ENCODE measurements at regions not wholly inside any gene's neighbourhood (a gene's known extent, or its start where the extent isn't known, plus 50 kb on each side); places are given as distances from the start of the nearest gene placed in this dataset.
A peak's percentile ranks its signal among the peaks of the same experiment; 100 is the strongest.

- DNase-seq: peak; percentile 44
- ATAC-seq: no peak
These were observed 334.5 kb downstream of the SMAD2 start for GRCh38 chr18:47595831-47596501.

DNA sequence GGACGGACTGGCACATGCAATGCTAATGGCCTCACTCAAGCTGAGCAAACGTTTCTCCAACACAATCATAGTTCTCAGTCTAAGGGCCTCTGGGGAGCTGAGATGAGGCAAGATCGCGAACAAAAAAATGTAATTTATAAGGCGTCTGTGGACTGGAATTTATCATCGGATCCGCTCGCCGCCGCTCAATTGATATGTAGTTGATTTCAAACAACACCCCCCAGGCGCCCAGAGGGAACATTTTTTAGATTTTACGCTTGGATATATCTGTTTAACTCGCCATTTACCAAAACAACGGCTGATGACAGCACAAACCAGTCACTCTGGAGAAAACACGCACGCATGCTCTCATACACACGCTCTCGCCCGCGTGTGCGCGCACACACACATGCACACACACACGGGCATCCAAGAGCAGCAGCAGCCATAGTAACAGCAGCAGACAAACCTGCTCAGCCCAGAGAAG lies 335.8 kb downstream of the SMAD2 start:
- DNase-seq: no peak
- ATAC-seq: no peak

GRCh38 chr18:47593744-47594472 lies 336.6 kb downstream of the SMAD2 start:
- ATAC-seq (no peak), DNase-seq (no peak)

- DNase-seq: no peak
- ATAC-seq: no peak
These were observed 339.0 kb downstream of the SMAD2 start for GRCh38 chr18:47591429-47591828.

GRCh38 chr18:47587587-47587986 lies 336.1 kb upstream of the SKOR2 start:
- DNase-seq: no peak
- ATAC-seq: no peak

DNA sequence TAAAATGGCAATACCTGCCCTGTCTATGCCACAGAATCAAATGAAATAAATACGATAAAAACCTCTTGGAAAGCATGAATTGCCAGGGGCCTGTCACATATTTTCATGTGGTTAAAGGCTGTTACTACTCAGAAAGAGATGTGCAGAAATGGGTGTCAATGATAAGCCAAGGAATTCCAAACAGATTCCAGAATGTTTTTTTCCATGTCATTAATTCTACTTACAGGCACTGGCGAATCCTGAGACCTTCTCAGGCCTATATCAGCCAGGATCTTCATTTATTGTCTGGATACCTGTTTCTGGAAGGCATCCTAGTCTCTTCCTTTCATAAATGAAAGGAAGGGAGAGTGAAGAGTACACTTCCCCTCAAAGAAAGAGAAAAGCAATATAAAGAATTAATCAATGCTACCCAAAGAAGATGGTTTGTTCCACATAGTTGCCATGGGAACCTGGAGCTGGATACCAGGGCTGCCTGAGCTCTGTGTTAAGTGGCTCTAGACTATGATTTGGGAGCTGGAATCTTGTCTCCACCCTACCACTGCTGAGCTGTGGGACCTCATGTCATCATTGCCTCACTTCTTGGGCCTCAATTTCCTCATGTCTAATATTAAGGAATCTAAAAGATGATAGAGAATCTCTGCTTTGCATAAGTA lies 335.1 kb upstream of the SKOR2 start:
- DNase-seq: no peak
- no peak for ATAC-seq

DNA sequence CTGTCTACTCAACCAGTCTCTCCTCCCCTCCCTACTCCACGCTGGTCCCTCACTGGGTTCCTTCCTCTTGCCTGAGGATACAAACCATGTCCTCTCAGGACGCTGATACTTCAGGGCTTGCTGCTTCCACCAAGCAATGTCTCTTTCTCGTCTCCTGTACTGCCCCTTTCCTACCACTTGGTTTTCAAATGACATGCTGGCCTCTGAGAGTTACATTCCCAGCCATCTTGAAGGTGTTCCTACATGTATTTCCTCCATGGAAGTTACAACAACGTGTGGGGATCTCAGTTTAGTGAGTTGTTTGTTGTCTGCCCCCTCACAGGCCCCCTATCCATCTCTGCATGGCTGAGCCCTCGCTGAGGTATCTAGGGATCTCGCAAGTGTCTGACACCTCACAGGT lies 334.5 kb upstream of the SKOR2 start:
- ATAC-seq: no peak
- DNase-seq: no peak

- ATAC-seq (no peak), DNase-seq (no peak)
These were observed 333.7 kb upstream of the SKOR2 start for GRCh38 chr18:47585136-47585535.

DNA sequence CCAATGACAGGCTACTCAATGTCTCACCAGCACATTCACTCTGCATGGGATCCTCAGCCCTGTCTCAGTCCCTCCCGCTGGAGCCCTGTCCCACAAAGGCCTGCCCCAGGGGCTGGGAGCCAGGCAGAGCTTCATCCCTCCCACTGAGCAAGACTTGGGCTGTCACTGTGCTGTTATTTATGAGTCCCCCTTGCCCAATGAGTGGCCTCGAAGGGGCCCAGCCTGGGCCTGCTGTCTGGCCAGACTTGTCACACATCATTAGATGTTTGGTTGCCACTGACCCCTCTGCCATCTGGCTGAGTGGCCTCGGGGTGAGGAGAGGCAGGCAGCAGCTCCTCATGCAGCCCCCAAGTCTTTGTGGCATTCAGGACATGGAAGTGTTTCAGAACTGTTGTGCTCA lies 330.6 kb upstream of the SKOR2 start:
- ATAC-seq: no peak

DNA sequence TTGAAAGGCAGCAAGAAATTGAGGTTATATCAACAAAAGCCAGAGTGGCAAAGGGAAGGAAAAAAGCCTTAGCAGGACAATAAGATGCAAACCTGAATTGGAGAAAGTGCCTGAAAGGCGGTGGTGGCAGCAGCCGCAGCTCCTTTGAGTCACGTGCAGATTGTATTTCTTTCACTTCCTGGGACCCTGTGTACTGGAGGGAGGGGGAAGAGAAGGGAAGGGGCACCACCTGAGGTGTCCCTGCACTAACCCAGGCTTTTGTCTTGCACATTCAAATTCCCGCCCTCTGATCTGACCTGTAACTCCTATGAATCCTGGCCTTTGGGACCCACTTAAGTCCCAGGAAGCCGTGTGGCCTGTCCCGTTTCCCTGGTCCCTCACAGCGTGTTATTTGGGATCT lies 326.1 kb upstream of the SKOR2 start:
- no peak for DNase-seq
- ATAC-seq: no peak

More for the DNA sequence above, 330.6 kb upstream of the SKOR2 start:
- DNase-seq: no peak

DNA sequence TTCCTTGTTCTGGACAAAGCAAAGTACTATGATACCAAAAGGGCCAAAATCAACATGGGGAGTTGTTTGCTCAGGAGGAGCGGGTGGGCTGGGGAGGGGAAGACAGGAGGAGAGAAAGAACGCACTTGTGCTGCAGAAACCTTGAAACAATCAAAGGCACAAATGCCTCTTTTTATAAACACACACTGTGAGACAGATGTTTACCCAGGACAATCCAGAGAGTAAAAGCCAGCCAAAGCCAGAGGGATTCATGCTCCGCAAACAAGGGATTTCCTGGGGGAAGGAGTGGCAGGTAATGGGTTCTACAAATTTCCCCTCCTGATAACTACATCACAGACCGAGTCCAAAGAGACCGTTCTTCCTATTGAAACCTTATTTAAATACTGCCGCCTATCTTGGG lies 323.5 kb upstream of the SKOR2 start:
- DNase-seq: no peak
- ATAC-seq: no peak

GRCh38 chr18:47571957-47572356 lies 320.5 kb upstream of the SKOR2 start:
- DNase-seq (no peak), ATAC-seq (no peak)

DNA sequence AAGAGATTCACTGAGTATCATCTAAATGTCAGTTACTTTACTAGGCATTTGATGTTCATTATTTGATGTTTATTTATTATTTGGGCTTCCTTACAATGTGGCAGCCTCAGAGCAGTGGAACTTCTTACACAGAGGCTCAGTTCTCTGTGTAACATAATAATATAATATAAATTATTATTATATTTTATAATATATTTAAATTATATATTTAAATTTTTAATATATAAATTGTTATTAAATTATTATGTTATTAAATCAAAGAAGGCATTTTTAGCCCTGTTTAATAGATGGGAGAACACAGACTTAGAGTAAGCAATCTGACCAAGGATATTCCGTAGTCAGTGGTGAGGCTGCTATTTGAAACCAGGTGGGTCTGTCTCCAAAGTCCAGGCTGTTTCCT lies 315.3 kb upstream of the SKOR2 start:
- ATAC-seq (no peak), DNase-seq (no peak)

- ATAC-seq: no peak
- DNase-seq: no peak
These were observed 309.6 kb upstream of the SKOR2 start for GRCh38 chr18:47560723-47561715.

DNA sequence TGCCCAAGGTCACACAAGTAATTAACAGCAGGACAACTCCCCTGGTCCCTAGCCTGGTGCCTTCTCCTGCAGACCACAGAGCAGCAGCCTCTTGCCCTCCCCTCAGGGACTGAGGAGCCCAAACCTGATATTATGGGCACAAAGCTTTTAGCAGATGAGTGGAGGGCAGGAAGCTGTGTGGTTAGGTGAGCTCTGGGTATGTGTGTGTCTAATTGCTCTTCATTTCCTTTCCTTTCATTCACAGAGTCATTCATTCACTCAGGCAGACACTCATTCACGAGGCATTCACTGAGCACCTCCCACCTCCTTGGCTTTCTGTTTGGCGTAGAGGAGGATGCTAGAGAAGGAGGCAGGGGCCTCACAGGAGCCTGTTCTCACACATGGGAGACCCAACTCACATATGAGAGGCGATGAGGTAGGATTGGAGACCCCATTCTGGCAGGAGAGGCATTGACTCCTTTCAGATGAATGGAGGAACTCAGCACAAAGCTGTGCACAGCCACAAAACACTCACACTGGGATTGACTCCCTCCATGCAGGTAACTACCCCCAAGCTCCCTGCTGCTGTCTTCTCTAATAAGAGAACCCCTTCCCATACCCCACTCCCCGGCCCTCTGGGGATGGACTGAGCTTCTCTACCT lies 306.8 kb upstream of the SKOR2 start:
- no peak for ATAC-seq
- DNase-seq: no peak

- ATAC-seq (no peak), DNase-seq (no peak)
These were observed 305.7 kb upstream of the SKOR2 start for GRCh38 chr18:47557160-47557559.

GRCh38 chr18:47552783-47553182 lies 301.3 kb upstream of the SKOR2 start:
- DNase-seq (no peak), ATAC-seq (no peak)

DNA sequence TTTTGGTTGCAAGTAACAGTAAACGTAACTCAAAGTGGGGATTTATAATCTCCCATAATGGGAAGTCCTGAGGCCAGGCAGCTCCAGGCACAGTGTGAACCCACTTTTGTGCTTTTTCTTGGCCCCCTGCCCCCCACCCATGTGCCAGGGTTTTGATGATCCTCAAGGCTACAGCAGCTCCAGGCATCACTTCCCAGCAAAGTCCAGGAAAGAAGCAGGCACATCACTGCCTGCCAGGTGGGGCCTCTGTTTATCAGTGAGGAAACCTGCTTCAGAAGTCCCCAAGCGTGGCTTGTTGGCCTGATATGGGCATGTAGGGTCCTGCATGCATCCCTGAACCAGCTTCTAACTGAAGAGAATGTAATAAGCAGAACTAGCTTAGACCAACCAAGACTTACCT lies 299.2 kb upstream of the SKOR2 start:
- ATAC-seq (no peak), DNase-seq (no peak)

DNA sequence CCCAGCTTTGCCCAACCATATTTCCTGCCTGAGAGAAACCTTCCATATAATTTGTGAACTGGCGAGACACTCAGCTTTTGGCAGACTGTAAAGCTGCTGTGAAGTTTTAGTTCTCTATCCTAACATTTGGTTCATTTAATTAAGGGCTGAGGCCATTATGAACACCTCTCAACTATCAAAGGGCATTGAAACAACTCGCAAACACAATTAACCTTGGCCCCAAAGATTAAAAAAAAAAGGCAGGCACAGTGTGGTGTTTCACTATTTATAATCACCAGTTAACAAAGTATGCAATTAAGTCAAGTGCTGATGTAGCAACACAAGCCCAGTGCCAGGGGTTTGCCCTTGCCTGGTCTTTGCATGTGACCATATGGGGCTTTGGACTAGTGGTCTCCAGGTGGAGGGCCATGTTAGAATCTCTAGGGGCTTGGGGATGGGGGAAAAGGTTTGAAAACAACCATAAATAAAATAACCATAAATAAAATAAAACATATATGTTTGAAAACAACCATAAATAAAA lies 297.6 kb upstream of the SKOR2 start:
- no peak for ATAC-seq
- DNase-seq: no peak

DNA sequence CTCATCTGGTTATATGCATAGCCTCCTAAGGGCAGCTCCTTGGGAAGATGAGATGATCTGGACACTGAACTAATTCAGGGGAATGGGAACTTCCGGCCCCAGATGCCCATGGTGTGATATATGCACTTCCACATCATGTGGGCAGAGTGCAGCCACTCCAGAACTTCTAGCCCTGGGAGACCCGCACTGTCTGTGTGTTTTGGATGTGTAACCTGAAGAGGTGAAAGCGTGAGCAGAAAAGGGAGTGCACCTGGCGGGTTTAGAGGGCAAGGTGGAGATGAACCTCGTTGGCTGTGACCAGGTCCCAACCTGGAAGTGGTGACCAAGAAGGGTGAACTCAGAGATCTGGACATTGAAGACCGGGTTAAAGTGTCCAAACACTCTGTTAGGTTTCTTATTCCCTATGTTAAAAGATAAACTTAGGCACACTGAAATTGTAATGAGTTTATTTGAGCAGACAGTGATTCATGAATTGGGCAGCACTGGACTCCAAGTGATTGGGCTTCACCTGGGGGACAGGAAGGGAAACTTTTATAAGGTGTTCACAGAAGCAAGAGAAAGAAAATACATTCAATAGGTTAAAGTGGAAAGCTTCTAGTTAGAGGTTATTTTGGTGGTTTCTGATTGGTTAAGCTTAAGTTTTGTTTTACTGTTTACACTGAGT lies 296.2 kb upstream of the SKOR2 start:
- no peak for ATAC-seq
- DNase-seq: no peak

DNA sequence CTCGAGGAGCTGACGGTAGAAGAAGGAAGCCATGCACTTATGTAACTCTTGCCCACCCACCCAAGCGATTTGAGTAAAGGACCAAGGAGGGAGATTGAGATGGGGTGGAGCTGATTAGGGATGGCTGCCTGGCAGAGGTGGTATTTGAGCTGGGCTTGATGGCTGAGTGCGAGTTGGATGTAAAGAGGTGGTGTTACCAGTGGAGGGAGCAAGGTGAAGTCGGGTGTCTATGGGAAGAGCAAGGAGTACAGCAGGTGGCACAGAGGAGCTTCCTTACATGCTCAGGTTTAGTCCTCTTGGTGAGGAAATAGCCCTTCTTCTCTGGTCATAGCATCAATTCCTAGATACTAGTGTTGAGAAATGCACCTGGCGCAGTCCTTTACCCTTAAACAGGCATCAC lies 294.2 kb upstream of the SKOR2 start:
- no peak for ATAC-seq
- no peak for DNase-seq

Data from stimulated activated naive CD8-positive, alpha-beta T cell treated with anti-CD3 and anti-CD28 coated beads, Interleukin-15, Interleukin-2, amounts not matched to agents 100 U/mL and 50 U/mL, for 24 hours (primary cell).